ENCODE measurements at regions not wholly inside any gene's neighbourhood (a gene's known extent, or its start where the extent isn't known, plus 50 kb on each side); places are given as distances from the start of the nearest gene placed in this dataset.

- ChIA-PET RAD21 (ENCODE audit: low non-redundant PET in 1 of 2, low total read pairs in 2 of 2, uncharacterized antibody in 2 of 2, unreplicated experiment in 2 of 2) (no interaction called here), CTCF (no interaction called here), POLR2A (no interaction called here)
- Histone ChIP-seq H3K79me2 (ENCODE audit: insufficient read depth, low read length) (no peaks in the 10 kb centered on the region), H3K4me1 (ENCODE audit: control insufficient read depth in 1 of 2, insufficient read depth in 2 of 2, low read length in 2 of 2) (no peaks in the 10 kb centered on the region), H3K4me2 (ENCODE audit: low read length) (no peak overlapping the region), H3K9me3 (ENCODE audit: control insufficient read depth in 1 of 2, insufficient read depth in 1 of 2, low read depth in 1 of 2, low read length in 2 of 2) (no peaks in the 10 kb centered on the region), H2AFZ (ENCODE audit: low read depth, low read length, poor library complexity, severe bottlenecking) (no peak overlapping the region), H3K4me3 (replicated peaks in 1 of 2; ENCODE audit: low read depth in 1 of 2, low read length in 2 of 2) (no peak overlapping the region), H3K9me2 (ENCODE audit: insufficient read depth) (no peaks in the 10 kb centered on the region), H4K20me1 (ENCODE audit: insufficient read depth) (no peaks in the 10 kb centered on the region), H3K27me3 (ENCODE audit: insufficient read depth, low read length) (peaks cover 35% of the 10 kb centered on the region), H3K9ac (ENCODE audit: low read length) (no peak overlapping the region), H3K36me3 (ENCODE audit: control insufficient read depth in 1 of 2, insufficient read depth in 2 of 2, low read length in 2 of 2) (no peaks in the 10 kb centered on the region), H3K27ac (ENCODE audit: low read depth, low read length) (no peak overlapping the region)
- BruUV-seq (replicated peaks) = no TSS peak
- no peak for ATAC-seq
- TF ChIP-seq MAX (IDR thresholded peaks at IDR 0.05) = no peak
- no peak for TF ChIP-seq RAD21 (IDR thresholded peaks at IDR 0.05; ENCODE audit: low read depth)
- TF ChIP-seq REST (IDR thresholded peaks at IDR 0.05; ENCODE audit: low read depth) = no peak
- TF ChIP-seq JUND (IDR thresholded peaks at IDR 0.05) = no peak
- TF ChIP-seq EZH2 (IDR thresholded peaks at IDR 0.05) = no peak
- TF ChIP-seq FOSL1 (IDR thresholded peaks at IDR 0.05; ENCODE audit: low read depth) = no peak
- TF ChIP-seq ZNF274 (IDR thresholded peaks at IDR 0.05; ENCODE audit: low read depth, low read length) = no peak
- no peak for TF ChIP-seq TCF7L2 (IDR thresholded peaks at IDR 0.05; ENCODE audit: borderline replicate concordance, extremely low read depth, insufficient read depth, insufficient read length)
- TF ChIP-seq EGR1 (IDR thresholded peaks at IDR 0.05; ENCODE audit: low read depth) = no peak
- no peak for TF ChIP-seq CEBPB (IDR thresholded peaks at IDR 0.05; ENCODE audit: low read depth)
- no peak for TF ChIP-seq SP1 (IDR thresholded peaks at IDR 0.05; ENCODE audit: low read depth)
- TF ChIP-seq YY1 (IDR thresholded peaks at IDR 0.05; ENCODE audit: extremely low read depth, insufficient replicate concordance, low read depth, low read length) = no peak
- TF ChIP-seq EZH2phosphoT487 (IDR thresholded peaks at IDR 0.05; ENCODE audit: borderline replicate concordance) = no peak
- no peak for TF ChIP-seq ZFX (IDR thresholded peaks at IDR 0.05)
- TF ChIP-seq CBX3 (IDR thresholded peaks at IDR 0.05; ENCODE audit: low read depth) = no peak
- TF ChIP-seq ZBTB33 (IDR thresholded peaks at IDR 0.05; ENCODE audit: extremely low read depth, insufficient replicate concordance, low read length) = no peak
- TF ChIP-seq CTCF (IDR thresholded peaks at IDR 0.05 in 2 of 3, conservative IDR thresholded peaks at IDR 0.05 in 1 of 3; ENCODE audit: borderline replicate concordance in 1 of 3, insufficient read depth in 1 of 3, low read depth in 2 of 3, low read length in 2 of 3) = no peak
- intact Hi-C loops (cut with micrococcal nuclease) = no loop called here
- DNase-seq (ENCODE audit: low read depth, low spot score) = no peak
Observed at GRCh38 chr20:37593710-37594109, 66.0 kb upstream of the BLCAP start.

Measured in HCT116 (cell line).